DOHH2 (cell line): ENCODE measurements at regions not wholly inside any gene's neighbourhood (a gene's known extent, or its start where the extent isn't known, plus 50 kb on each side); places are given as distances from the start of the nearest gene placed in this dataset.

ENCODE experiments used
- H3F3A ChIP-seq: fragments of 200-600 bp; sonication (generic), shearing (Covaris generic); 2 replicates; pipeline ENCODE4 v1.6.0; 2016; ENCODE audit warnings: antibody characterized with exemption, mild to moderate bottlenecking; ENCODE audit not compliant: control insufficient read depth, insufficient read depth
- H3K27ac ChIP-seq: fragments of 200-600 bp; sonication (generic); 2 replicates; pipeline ENCODE4 v1.5.1; 2014; ENCODE audit warnings: low read depth, mild to moderate bottlenecking, low read length, moderate library complexity
- H3K27me3 ChIP-seq: fragments of 200-600 bp; sonication (generic); 2 replicates; pipeline ENCODE4 v1.6.1; 2014; ENCODE audit warnings: mild to moderate bottlenecking, low read length, mixed read lengths; ENCODE audit not compliant: control insufficient read depth
- H3K36me3 ChIP-seq: fragments of 200-600 bp; sonication (generic); 2 replicates; pipeline ENCODE4 v1.6.1; 2014; ENCODE audit warnings: mild to moderate bottlenecking, low read length, moderate library complexity, mixed read lengths; ENCODE audit not compliant: control insufficient read depth
- H3K4me1 ChIP-seq: fragments of 200-600 bp; sonication (generic); 2 replicates; pipeline ENCODE4 v1.6.1; 2014; ENCODE audit warnings: mild to moderate bottlenecking, low read length, mixed read lengths; ENCODE audit not compliant: control insufficient read depth
- H3K4me2 ChIP-seq: fragments of 200-600 bp; sonication (generic); 2 replicates; pipeline ENCODE4 v1.6.0; 2014; ENCODE audit warnings: mild to moderate bottlenecking, low read length, moderate library complexity
- H3K4me3 ChIP-seq: fragments of 200-600 bp; sonication (generic); 2 replicates; pipeline ENCODE4 v1.5.1; 2014; ENCODE audit warnings: mild to moderate bottlenecking, low read length, mixed read lengths
- H3K79me2 ChIP-seq: fragments of 200-600 bp; sonication (generic); 2 replicates; pipeline ENCODE4 v1.6.1; 2014; ENCODE audit warnings: mild to moderate bottlenecking, low read length, mixed read lengths; ENCODE audit not compliant: control insufficient read depth
- H3K9me2 ChIP-seq: fragments of 200-600 bp; sonication (generic); replicated peaks from 2 replicates; pipeline ENCODE4 v1.6.1; 2014; ENCODE audit warnings: mild to moderate bottlenecking, low read length, mixed read lengths; ENCODE audit not compliant: control insufficient read depth
- H3K9me3 ChIP-seq: fragments of 200-600 bp; sonication (generic); 2 replicates; pipeline ENCODE4 v1.6.1; 2014; ENCODE audit warnings: antibody characterized with exemption, low read length, mixed read lengths; ENCODE audit not compliant: control insufficient read depth, insufficient read depth
- H4K20me1 ChIP-seq: fragments of 200-600 bp; sonication (generic); 2 replicates; pipeline ENCODE4 v1.6.0; 2014; ENCODE audit warnings: low read depth, mild to moderate bottlenecking, antibody characterized with exemption, low read length, moderate library complexity; ENCODE audit not compliant: control insufficient read depth, insufficient read depth
- EZH2phosphoT487 ChIP-seq: fragments of 200-600 bp; sonication (generic); IDR thresholded peaks from 2 replicates; pipeline ENCODE4 v1.6.1; 2017; ENCODE audit warnings: borderline replicate concordance, mild to moderate bottlenecking, antibody characterized with exemption, low read length, moderate library complexity, mixed read lengths
- TF ChIP-seq, protein P1 (sequence below): fragments of 200-600 bp; sonication (generic); IDR thresholded peaks from one replicate; pipeline ENCODE4 v1.5.1; 2014; ENCODE audit warnings: antibody characterized with exemption, mild to moderate bottlenecking, low read depth, low read length; ENCODE audit not compliant: poor library complexity, severe bottlenecking

DNA sequence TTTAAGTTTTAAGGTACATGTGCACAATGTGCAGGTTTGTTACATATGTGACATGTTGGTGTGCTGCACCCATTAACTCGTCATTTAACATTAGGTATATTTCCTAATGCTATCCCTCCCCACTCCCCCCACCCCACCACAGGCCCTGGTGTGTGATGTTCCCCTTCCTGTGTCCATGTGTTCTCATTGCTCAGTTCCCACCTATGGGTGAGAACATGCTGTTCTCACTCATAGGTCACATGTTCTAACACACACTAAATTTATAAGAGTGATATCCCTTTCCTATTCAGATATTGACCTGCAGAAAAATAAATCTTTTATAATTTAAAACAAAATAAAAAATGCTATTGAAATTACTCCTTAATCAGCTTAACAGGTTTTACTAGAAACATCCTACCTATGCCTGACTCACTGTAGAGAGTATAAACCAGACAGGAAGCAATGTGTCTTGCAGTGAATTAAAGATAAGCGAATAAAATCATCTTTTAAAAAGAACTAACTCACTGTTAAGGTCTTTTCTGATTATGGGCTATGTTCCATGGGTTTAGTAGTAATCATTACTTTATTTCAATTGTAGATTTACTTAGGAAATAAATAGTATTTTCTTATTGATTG lies 82.0 kb upstream of the DPH5 start:
- Histone ChIP-seq H3K4me3 (no peak overlapping the region), H3K27me3 (no peaks in the 10 kb centered on the region), H3K9me2 (peaks cover 3% of the 10 kb centered on the region; the same call in 1 of the 2 replicates), H3K9me3 (no peaks in the 10 kb centered on the region), H3K4me2 (no peak overlapping the region), H3K79me2 (no peaks in the 10 kb centered on the region), H3F3A (peaks cover 4% of the 10 kb centered on the region), H3K36me3 (no peaks in the 10 kb centered on the region), H4K20me1 (no peaks in the 10 kb centered on the region), H3K4me1 (peaks cover 24% of the 10 kb centered on the region), H3K27ac (no peak overlapping the region)
- TF ChIP-seq, protein P1, sequence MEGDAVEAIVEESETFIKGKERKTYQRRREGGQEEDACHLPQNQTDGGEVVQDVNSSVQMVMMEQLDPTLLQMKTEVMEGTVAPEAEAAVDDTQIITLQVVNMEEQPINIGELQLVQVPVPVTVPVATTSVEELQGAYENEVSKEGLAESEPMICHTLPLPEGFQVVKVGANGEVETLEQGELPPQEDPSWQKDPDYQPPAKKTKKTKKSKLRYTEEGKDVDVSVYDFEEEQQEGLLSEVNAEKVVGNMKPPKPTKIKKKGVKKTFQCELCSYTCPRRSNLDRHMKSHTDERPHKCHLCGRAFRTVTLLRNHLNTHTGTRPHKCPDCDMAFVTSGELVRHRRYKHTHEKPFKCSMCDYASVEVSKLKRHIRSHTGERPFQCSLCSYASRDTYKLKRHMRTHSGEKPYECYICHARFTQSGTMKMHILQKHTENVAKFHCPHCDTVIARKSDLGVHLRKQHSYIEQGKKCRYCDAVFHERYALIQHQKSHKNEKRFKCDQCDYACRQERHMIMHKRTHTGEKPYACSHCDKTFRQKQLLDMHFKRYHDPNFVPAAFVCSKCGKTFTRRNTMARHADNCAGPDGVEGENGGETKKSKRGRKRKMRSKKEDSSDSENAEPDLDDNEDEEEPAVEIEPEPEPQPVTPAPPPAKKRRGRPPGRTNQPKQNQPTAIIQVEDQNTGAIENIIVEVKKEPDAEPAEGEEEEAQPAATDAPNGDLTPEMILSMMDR, result no peak
- no peak for TF ChIP-seq EZH2phosphoT487

DNA sequence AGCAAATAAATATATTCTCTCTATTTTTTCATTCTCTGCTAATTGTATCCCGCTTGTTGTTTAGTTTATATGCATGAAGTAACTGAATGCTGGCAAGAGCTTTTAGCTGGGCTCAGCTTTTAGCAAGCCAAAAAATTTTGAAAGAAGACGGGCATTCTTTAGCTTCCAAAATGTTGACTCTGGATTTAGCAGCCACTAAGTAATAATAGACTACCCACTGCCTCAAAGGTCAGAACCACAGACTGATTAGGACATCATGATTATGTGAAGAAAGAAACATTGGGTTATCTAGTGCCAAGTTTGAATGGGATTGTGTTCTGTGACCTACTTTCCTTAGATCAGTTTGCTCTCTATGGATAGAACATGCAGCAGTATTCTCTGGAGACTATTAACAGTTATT lies 80.3 kb upstream of the DPH5 start:
- H3K9me2 ChIP-seq, result peaks cover 3% of the 10 kb centered on the region; the same call in 1 of the 2 replicates
- H3K79me2 ChIP-seq, result no peaks in the 10 kb centered on the region
- peaks cover 12% of the 10 kb centered on the region for H3K4me1 ChIP-seq
- no peak for TF ChIP-seq EZH2phosphoT487
- TF ChIP-seq, protein P1, result no peak
- no peak overlapping the region for H3K27ac ChIP-seq
- no peaks in the 10 kb centered on the region for H3K27me3 ChIP-seq
- H3K9me3 ChIP-seq, result no peaks in the 10 kb centered on the region
- H3K4me2 ChIP-seq, result no peak overlapping the region
- H3F3A ChIP-seq, result peaks cover 4% of the 10 kb centered on the region
- no peak overlapping the region for H3K4me3 ChIP-seq
- no peaks in the 10 kb centered on the region for H4K20me1 ChIP-seq
- H3K36me3 ChIP-seq, result no peaks in the 10 kb centered on the region

DNA sequence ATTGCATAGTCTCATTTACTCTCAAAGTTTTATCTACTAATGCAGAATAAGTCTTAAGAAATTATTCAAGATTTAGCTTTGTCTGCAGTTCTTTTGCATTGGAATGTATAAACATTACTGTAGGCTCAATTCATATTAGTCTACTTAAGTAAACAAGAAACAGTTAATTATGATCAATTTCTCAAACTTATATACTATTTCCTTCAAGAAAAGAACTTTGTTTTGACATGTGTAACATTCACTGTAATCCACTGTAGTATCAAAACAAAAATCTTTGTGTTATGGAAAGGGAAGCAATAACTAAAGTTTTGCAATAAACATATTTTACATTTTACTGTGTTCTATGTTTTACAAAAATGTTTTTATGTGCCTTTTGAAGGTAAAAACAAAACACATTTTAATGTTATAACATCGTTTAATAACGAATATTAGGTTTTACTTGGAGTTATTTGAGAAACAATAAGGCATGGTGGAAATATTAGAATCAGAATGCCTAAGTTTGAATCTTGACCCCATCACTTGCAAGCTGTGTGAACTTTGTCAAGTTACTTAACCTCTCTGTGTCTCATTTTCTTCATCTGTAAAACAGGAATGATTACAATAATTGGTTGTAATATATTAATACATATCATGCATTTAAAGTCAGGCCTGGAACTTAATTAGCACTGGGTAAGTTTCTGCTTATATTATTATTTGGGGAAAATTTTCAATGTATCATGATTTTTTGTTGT lies 77.0 kb upstream of the DPH5 start:
- Histone ChIP-seq H3K79me2 (no peaks in the 10 kb centered on the region), H3F3A (peaks cover 4% of the 10 kb centered on the region), H3K27me3 (no peaks in the 10 kb centered on the region), H3K27ac (no peak overlapping the region), H3K4me2 (no peak overlapping the region), H3K36me3 (no peaks in the 10 kb centered on the region), H3K9me2 (no peaks in the 10 kb centered on the region), H3K4me1 (peaks cover 12% of the 10 kb centered on the region), H3K4me3 (no peak overlapping the region), H4K20me1 (no peaks in the 10 kb centered on the region), H3K9me3 (no peaks in the 10 kb centered on the region)
- TF ChIP-seq, protein P1, result no peak
- TF ChIP-seq EZH2phosphoT487, result no peak
